GM18867 (cell line): ENCODE measurements at regions not wholly inside any gene's neighbourhood (a gene's known extent, or its start where the extent isn't known, plus 50 kb on each side); places are given as distances from the start of the nearest gene placed in this dataset.

Source experiments
- ATAC-seq: cut with Tn5 transposase; IDR thresholded peaks from one replicate; pipeline ENCODE4 v1.9.1; 2021; ENCODE audit warnings: mild to moderate bottlenecking, moderate library complexity; ENCODE audit not compliant: unreplicated experiment

DNA sequence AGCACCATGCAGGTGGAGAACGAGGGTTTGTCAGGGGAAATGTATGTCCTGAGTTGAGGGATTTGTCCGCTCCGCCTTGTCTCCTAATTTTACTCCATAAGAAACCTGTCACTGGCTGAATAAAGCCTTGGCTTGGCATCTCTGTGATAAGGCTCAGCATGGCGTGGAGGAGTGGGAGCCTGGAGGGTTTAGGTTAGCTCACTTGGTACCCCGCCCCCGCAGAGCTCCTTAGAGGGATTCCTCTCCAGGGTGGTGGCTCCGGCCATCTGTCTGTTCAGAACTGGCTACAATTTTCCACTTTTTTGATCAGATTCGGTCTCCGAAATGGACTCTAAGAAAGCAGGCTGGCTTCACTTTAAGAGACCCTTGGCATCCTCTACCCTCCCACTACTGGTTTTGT lies 192.2 kb upstream of the SYNDIG1 start:
- no peak for ATAC-seq

DNA sequence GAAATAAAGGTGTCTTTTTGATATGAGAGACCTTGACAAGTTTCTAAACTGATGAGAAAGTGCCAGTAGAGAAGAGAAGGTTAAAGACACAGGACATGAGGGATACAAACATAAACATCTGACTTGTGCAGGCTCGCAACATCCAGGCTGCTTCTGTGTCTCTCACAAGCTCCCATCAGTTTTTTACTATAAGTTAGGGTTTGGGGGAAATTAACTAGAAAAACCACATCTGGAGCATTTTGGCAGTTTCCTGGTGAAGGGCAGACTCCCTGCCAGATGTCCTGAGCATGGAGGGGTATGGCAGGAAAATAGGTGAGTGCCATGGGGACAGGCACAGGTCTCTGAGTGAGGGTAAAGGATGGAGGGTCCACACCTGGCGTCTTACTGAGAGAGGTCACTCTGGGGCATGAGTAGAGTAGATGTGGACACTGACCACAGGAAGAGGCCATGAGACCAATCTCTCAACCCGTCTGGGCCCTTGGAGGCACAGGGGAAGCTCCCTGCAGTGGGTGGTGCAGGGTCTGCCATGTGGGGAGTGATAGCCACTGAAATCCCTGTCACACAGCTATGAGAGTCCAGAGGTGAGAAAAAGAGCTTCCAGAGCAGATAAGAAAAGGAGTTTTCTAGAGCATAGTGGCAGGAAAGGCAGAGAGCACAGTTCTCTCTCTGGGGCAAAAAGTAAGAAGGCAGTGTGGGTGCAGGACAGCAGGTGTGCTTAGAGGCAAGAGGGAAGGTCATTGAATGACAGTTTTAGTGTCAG lies 193.3 kb upstream of the SYNDIG1 start:
- ATAC-seq, result no peak

DNA sequence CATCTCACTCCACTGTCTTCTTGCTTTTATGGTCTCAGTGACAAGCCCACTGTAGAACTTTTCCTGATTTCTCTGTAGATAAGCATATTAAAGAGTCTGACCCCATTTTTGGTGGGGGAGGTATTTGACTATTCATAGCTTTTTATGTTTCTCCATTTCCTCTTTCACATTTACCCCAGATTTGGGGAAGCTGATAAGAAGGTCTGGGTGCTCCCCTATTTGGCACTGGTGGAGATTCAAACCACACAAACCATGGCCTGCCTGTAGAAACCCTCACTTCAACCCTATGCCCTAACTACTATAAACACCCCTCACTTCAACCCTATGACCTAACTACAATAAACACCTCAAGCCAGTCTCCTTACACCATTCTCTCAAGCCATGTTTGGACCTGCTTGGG lies 196.2 kb upstream of the SYNDIG1 start:
- no peak for ATAC-seq

DNA sequence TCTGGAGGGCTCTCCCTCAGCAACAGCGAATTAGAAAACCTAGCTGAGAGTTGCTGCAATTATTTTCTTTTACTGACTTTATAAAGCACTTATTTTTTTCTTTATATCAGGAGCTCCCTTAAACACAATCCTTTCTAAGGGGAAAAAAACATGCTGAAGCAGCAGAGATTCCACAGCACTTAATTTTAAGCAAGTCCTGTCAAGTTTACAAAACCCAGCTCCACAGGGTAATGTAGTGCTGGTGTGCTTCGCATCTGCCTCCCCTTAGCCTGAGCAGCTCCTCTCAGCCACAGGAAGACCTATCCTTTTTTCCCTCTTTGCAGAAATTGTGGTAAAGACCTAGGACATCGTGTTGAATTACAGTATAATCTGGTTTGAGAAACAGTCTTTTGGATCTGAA lies 208.1 kb upstream of the SYNDIG1 start:
- no peak for ATAC-seq

DNA sequence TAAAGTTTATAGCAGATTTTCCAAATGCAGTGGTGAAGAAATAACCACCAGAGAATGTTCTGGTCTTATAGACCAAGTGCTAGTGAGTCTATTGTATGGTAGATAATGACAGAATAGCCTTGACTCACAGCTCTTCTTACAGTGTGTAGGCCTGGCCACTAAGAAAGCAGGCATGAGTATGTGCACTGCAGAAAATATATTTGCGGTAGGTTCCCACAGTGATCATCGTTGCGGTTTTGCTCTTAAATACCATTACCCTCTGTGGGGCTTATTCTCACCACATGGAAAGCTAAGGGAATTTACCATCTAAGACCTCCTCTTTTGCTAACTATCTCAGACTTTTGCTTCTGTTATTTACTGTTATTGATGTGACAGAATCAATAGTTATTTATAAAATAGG lies 212.3 kb upstream of the SYNDIG1 start:
- ATAC-seq, result no peak

DNA sequence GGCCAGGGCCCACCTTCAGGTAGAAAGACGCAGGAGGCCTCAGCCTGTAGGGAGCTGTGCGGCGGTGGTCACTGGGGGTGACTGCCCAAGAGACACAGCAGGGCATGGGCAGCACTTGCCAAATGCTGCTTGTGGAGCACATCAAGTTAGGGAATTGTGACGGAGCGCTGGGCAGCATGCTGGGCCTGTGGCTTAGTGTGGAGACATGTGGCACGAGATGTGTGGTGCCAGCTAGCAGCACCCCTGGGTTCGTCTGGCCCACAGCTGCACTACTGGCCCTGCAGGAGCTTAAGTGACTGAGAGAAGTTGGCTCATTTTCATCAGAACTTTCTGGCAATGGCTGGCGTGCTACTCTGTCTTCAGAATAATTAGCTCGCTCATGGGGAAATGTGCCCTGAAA lies 213.1 kb upstream of the SYNDIG1 start:
- no peak for ATAC-seq

DNA sequence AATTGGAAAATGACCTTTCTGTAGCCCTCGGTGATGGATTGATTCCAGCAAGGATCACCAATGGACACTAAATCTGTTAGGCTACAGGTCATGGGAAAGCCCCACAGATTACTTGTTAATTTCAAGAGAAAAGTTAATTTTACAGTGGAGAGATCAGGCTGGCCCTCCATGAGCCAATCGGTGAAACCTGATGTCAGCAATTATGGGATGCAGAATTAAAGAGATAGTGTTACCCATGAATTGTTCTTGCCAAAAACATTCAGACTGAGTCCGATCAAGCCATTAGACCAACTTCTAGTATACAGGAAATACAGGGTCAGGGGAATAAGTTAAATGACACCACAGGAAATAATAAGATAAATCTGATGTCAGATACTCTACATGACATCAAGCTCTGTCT lies 214.9 kb upstream of the SYNDIG1 start:
- ATAC-seq, result no peak

DNA sequence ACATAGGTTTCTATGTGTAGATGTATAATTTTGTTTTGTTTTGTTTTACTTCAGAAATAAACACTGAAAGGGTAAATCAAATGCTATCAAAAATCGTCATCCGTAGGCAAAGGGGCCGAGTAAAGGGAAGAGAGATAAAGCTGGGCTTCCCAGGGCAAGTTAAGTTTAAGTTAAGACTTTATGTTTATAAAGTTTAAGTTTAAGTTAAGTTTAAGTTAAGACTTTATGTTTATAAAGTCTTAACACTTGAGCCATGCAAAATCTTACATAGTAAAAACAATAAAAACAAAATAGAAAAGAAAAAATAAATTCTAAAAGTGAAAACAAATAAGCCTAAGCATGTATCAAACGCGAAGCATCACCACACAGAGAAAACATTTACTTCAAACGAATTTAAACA lies 216.1 kb upstream of the SYNDIG1 start:
- no peak for ATAC-seq

DNA sequence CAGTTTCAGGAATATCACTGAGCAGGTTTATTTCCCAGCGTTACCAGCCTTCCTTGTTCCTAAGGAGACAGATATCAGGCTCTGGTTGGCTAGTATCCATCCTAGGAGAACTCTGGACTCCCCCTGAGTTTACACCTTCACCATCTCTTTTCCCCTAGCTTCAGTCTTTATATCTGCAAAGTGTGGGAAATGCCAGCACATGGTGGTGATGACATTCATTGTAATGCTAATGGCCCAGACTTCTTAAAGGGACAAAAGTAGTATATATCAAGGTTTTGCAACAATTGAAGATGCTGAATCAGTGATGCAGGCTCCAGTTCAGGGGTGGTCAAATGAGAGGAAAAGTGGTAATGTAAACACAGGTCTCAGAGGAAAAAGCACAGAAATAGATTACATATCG lies 224.3 kb upstream of the SYNDIG1 start:
- no peak for ATAC-seq

DNA sequence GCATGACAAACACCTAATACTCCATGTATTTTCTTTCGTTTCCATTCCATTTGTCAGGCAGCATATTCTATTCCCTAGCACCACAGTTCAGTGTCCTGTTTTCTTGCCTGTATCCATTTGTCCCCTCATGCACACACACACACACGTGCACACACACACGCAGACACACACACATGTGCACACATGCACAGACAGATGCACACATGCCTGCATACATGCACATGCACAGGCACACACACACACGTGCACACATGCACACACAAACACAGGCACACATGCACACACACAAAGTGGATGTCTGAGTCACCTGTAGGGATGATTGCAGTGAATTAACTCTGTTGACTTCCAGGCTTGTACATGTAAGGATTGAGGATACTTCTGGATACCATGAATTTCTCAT lies 226.7 kb upstream of the SYNDIG1 start:
- no peak for ATAC-seq

DNA sequence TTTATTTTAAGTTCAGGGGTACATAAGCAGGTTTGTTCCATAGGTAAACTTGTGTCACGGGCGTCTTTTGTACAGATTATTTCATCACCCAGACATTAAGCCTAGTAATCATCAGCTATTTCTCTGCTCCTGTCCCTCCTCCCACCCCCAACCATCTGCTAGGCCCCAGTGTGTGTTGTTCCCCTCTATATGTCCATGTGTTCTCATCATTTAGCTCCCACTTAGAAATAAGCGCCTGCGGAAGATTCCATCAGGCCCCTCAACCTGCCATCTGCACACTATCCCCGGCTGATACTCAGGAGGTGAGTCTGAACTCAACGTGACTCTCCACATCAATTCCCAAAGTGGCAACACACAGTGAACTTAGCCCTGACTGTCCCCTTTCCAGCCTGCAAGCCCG lies 228.0 kb upstream of the SYNDIG1 start:
- no peak for ATAC-seq

DNA sequence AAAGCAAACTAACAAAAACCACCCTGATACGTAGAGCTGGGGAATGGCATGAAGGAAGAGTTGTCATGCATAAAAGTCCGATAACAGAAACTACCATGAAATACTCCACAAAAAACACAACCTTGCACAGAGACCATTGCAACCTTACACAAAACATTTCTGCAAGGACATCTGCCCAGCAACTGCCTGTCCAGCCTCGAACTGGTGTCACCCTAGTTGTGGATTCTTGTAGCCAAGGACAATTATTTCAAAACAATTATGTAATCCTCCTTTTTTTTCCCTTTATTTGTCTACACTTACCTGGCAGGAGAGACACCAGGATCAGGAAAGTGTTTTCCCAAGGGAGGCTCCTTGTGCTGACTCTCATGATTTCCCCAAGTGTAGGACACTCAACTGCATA lies 232.5 kb upstream of the SYNDIG1 start:
- ATAC-seq, result no peak

DNA sequence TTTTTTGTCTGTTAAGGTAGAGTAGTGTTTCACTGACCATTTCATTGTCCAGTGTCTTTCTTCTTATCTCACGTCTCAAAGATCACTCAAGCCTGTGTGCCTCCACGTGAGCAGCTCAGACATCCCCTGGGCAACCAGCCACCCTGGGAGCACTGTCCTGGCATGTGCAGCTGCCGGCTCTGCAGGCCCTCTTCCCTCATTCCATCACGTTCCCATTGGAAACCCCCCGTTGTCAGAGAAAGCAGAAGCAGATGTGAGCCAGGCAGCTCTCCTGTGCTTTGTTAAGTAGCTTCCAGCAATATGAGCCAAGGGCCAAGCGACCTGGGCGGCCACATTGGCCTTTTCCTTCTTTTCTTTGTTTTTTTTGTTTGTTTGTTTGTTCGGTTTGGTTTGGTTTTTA lies 233.2 kb upstream of the SYNDIG1 start:
- ATAC-seq, result no peak

DNA sequence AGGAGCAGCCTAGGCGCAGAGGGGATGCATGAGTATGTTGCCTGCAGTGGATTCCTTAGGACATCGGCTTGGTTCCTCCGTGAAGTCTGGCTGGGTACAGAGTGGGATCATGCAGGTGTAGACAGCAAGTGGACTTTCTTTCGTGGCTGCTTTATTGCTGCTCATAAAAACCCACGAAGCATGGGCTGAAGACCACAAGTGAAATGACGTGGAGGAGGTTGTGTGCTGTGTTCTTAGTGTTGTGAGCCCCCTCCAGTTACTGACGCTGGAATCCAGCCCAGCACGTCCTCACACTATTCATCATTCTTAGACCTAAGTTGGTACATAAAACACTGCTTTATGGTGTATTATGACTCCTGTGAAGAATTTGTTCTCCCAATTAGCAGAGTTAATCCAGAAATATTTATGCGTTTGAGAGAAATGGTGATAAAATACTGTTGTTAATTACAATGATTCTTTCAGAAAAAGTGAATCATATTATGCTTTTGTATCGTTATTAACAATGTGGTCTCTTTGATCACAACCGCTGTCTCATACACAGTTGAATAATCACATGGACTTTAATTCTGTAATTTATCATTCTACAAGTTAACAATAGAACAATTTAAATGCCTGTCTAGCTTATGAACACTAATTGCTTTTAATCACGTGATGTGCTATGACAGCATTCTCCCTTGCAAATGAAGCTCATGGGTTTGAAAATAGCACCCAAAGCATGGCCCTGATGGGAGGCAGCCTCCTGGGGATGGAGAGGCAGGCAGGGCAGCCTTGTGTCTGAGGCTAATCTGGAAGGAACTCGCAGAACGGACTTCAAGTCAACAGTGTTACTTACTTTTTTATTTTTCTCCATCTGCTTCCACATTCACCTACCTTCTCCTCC lies 233.9 kb upstream of the SYNDIG1 start:
- no peak for ATAC-seq

DNA sequence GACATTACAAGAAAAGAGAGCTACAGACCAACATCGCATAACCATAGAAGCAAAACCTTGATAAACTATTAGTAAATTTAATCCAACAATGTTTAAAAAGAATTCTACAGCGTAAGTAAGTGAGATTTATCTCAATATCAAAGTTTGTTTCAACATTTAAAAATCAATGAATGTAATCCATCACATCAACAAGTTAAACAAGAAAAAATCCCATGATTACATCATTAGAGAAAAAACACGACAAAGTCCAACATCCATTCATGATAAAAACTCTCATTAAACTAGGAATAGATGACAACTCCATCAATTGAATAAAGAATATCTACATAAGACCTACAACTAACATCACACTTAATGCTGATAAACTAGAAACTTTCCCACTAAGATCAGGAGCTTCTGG lies 239.0 kb upstream of the GGTLC1 start:
- no peak for ATAC-seq

DNA sequence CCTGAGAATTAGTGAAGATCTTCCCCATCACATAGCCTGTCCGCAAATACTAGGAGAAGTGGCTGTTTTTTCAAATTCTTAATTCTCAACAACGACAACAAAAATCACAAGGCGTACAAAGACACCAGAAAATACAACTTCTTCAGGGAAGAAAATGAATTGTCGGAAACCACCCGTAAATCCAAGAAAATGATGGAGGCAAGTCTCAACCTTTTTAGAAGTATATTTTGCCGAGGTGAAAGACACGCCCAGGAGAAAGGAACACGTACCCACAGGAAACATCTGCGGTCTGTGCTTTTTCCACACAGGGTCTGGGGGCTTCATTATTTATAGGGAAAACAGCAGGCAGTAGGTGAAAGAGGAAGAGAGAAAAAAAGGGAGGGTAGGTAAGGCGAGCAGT lies 223.9 kb upstream of the GGTLC1 start:
- ATAC-seq, result no peak

DNA sequence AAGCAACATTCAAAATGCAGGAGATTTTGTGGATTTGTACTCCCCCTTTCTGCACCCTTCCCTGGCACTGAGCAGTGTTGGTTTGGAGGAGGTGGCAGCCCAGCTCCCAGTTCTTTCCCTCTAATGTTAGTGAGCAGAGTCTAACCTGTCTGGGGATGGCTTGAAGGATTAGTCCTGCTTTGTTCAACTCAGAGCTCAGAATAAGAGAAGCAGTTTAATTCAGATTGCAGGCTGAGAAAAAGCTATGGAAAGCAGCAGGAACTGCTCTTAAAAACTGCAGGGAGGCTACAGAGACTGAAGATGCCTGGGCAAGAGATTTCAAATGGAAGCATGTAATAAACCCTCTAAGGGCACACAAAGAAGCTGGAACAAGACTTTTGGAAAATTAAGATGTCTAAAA lies 223.4 kb upstream of the GGTLC1 start:
- no peak for ATAC-seq

DNA sequence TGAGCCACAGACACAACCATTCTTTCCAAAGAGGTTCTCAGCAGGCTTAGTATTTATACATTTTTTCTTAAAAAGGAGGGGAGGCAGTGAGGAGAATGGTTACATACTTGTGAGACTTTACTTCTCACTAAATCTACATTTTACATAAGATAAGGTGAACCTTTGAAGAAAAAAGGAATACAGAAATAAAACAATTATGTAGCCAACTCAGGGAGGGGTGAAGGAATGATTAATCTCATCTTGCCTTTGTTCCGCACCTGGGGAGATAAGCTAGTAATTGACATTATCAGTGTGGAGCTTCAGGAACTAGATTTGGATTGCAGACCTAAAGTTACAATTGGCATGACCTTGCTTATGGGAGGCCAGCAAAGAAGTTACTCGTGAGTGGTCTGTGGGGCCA lies 221.8 kb upstream of the GGTLC1 start:
- ATAC-seq, result no peak

DNA sequence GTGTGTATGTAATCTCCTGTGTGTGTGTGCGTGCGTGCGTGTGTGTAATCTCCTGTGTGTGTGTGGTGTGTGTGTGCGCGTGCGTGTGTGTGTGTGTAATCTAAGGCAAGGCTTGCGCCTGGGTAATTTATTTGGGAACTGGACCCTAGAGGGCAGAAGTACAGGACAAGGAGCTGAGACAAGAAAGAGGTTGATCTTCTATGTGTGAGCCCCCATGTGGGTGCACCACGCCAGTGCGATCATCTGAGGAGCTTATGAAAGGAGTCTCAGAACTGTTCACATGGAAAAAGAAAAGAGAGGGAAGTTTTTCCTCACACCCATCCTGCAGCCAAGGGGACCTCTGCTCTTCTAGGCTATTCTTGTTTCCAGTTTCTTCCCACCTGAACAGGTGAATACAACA lies 220.1 kb upstream of the GGTLC1 start:
- no peak for ATAC-seq

DNA sequence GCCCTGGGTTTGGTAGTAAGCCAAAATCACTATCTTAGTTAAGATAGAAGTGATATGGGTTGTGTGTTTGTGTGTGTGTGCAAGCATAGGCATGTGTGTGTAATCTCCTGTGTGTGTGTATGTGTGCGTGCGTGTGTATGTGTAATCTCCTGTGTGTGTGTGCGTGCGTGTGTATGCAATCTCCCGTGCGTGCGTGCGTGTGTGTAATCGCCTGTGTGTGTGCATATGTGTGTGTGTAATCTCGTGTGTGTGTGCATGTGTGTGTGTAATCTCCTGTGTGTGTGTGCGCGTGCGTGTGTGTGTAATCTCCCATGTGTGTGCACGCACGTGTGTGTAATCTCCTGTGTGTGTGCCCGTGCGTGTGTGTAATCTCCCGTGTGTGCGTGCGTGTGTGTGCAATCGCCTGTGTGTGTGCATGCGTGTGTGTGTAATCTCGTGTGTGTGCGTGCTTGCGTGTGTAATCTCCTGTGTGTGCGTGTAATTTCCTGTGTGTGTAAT lies 219.3 kb upstream of the GGTLC1 start:
- no peak for ATAC-seq

DNA sequence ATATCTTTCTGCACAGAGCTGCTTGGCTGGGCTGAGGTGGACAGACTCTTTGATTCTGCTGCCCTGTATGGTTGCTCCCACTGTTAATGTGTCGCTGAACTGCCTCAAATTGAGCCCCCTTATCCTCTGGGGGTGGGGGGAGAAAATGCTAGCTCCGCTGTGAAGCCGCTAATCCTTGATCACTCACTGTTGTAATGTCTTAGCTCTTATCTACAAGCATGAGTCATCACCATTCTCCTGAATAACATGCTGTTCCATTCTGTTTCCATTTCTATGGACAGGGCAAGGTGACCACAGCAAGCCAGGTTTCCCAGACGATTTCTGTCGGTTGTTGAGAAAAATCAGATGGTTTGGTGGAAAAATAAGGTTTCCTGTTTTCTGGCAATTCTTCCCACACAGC lies 218.4 kb upstream of the GGTLC1 start:
- no peak for ATAC-seq

DNA sequence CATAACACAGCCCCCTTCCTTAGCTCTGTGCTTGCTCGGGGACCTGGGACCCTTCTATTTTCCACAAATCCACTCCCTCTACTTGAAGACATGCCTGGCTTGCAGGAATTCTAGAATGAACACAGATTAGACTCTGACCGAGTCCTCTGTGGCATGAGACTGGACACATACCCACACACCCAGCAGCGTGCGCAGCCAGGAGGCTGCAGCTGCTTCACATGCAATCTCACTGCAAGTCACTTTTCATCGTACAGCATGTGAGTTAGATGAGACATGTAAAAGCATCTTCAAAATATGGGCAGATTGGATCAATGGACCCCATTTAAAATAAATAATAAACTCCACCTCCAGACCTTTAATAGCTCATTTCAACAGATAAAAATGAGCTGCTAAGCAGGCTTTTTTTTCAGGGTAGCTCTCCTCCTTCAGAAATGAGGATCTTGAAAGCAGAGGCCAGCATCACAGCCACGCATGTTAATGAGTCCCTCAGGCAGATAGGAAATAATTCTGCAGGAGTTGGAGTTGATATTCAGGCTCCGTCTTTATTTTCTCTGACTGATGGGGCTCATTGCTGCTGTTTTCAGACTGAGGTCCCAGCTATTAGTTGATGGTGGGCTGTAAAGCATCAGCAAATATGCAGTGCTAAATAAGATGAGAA lies 215.1 kb upstream of the GGTLC1 start:
- no peak for ATAC-seq
